GM18907 (cell line): ENCODE measurements at regions not wholly inside any gene's neighbourhood (a gene's known extent, or its start where the extent isn't known, plus 50 kb on each side); places are given as distances from the start of the nearest gene placed in this dataset.

Experiments used
- ATAC-seq: cut with Tn5 transposase; IDR thresholded peaks from one replicate; pipeline ENCODE4 v1.9.1; 2021; ENCODE audit warnings: mild to moderate bottlenecking, moderate library complexity; ENCODE audit not compliant: unreplicated experiment

GRCh38 chr5:116702776-116703175, 128.2 kb upstream of the SEMA6A start:
- ATAC-seq: peak; percentile 43

GRCh38 chr5:116699332-116699731, 124.7 kb upstream of the SEMA6A start:
- ATAC-seq: no peak

- ATAC-seq: peak; percentile 78
These were observed 121.7 kb upstream of the SEMA6A start for GRCh38 chr5:116696366-116696765.

GRCh38 chr5:116695681-116696080, 121.1 kb upstream of the SEMA6A start:
- no peak for ATAC-seq

GRCh38 chr5:116686438-116686837, 111.8 kb upstream of the SEMA6A start:
- no peak for ATAC-seq

- ATAC-seq: no peak
These were observed 111.3 kb upstream of the SEMA6A start for GRCh38 chr5:116685931-116686330.

GRCh38 chr5:116685069-116685468, 110.4 kb upstream of the SEMA6A start:
- no peak for ATAC-seq

- peak; percentile 98 for ATAC-seq
These were observed 106.9 kb upstream of the SEMA6A start for GRCh38 chr5:116681334-116682013.

- ATAC-seq: no peak
These were observed 100.9 kb upstream of the SEMA6A start for GRCh38 chr5:116675626-116675910.

- ATAC-seq: no peak
These were observed 100.4 kb upstream of the SEMA6A start for GRCh38 chr5:116674881-116675625.

GRCh38 chr5:116673453-116673852, 98.8 kb upstream of the SEMA6A start:
- no peak for ATAC-seq

GRCh38 chr5:116672203-116672602, 97.6 kb upstream of the SEMA6A start:
- ATAC-seq: no peak

- peak; percentile 99 for ATAC-seq
These were observed 96.7 kb upstream of the SEMA6A start for GRCh38 chr5:116671211-116671736.

GRCh38 chr5:116669261-116670031, 94.8 kb upstream of the SEMA6A start:
- ATAC-seq: no peak

- no peak for ATAC-seq
These were observed 93.8 kb upstream of the SEMA6A start for GRCh38 chr5:116668390-116668789.

GRCh38 chr5:116666901-116667300, 92.3 kb upstream of the SEMA6A start:
- ATAC-seq: no peak

GRCh38 chr5:116664988-116665387, 90.4 kb upstream of the SEMA6A start:
- ATAC-seq: no peak

- ATAC-seq: no peak
These were observed 88.5 kb upstream of the SEMA6A start for GRCh38 chr5:116663081-116663480.

- ATAC-seq: no peak
These were observed 86.8 kb upstream of the SEMA6A start for GRCh38 chr5:116661419-116661818.

- no peak for ATAC-seq
These were observed 86.3 kb upstream of the SEMA6A start for GRCh38 chr5:116660929-116661328.

GRCh38 chr5:116658830-116659229, 84.2 kb upstream of the SEMA6A start:
- no peak for ATAC-seq

GRCh38 chr5:116658141-116658540, 83.5 kb upstream of the SEMA6A start:
- no peak for ATAC-seq
